Activated naive CD8-positive, alpha-beta T cell treated with anti-CD3 and anti-CD28 coated beads for 36 hours (primary cell): ENCODE measurements at regions not wholly inside any gene's neighbourhood (a gene's known extent, or its start where the extent isn't known, plus 50 kb on each side); places are given as distances from the start of the nearest gene placed in this dataset.
A peak's percentile ranks its signal among the peaks of the same experiment; 100 is the strongest.
"Not testable (repeated sequence)": the region's sequence is repeated elsewhere in the genome, so short reads cannot be mapped to it uniquely, and the experiment has no call there.

Source experiments
- DNase-seq: peaks from one replicate; pipeline ENCODE4 v3.0.0; 2021
- H3K27ac Mint-ChIP-seq: one replicate; pipeline ENCODE4 v1.8.0; 2022; ENCODE audit warnings: mild to moderate bottlenecking, moderate library complexity, mixed read lengths
- H3K27me3 Mint-ChIP-seq: one replicate; pipeline ENCODE4 v1.8.0; 2022; ENCODE audit warnings: mild to moderate bottlenecking, mixed read lengths
- H3K36me3 Mint-ChIP-seq: one replicate; pipeline ENCODE4 v1.8.0; 2021; ENCODE audit warnings: mild to moderate bottlenecking, mixed read lengths
- H3K4me1 Mint-ChIP-seq: one replicate; pipeline ENCODE4 v1.8.0; 2021; ENCODE audit warnings: mixed read lengths
- H3K4me3 Mint-ChIP-seq: one replicate; pipeline ENCODE4 v1.8.0; 2022; ENCODE audit warnings: mild to moderate bottlenecking, moderate library complexity, mixed read lengths
- H3K9me3 Mint-ChIP-seq: one replicate; pipeline ENCODE4 v1.8.0; 2022; ENCODE audit warnings: mixed read lengths

GRCh38 chrX:45515262-45516215 lies 314.9 kb upstream of the DIPK2B start:
- Mint-ChIP-seq H3K27ac (peak overlapping the region; percentile 12), H3K9me3 (no peaks in the 10 kb centered on the region), H3K36me3 (no peaks in the 10 kb centered on the region), H3K27me3 (no peaks in the 10 kb centered on the region), H3K4me3 (no peak overlapping the region), H3K4me1 (peaks cover 11% of the 10 kb centered on the region)
- DNase-seq: peak; percentile 7

- no peak for DNase-seq
- Mint-ChIP-seq H3K36me3 (no peaks in the 10 kb centered on the region), H3K27ac (no peak overlapping the region), H3K9me3 (no peaks in the 10 kb centered on the region), H3K27me3 (no peaks in the 10 kb centered on the region), H3K4me1 (peaks cover 11% of the 10 kb centered on the region), H3K4me3 (no peak overlapping the region)
Observed at GRCh38 chrX:45513042-45513441, 312.4 kb upstream of the DIPK2B start.

- Mint-ChIP-seq H3K4me3 (no peak overlapping the region), H3K36me3 (no peaks in the 10 kb centered on the region), H3K9me3 (no peaks in the 10 kb centered on the region), H3K27ac (no peak overlapping the region), H3K27me3 (no peaks in the 10 kb centered on the region), H3K4me1 (peaks cover 8% of the 10 kb centered on the region)
- DNase-seq: no peak
Observed at GRCh38 chrX:45508454-45508853, 307.8 kb upstream of the DIPK2B start.

- Mint-ChIP-seq H3K27me3 (no peaks in the 10 kb centered on the region), H3K27ac (no peak overlapping the region), H3K4me1 (peaks cover 4% of the 10 kb centered on the region), H3K4me3 (no peak overlapping the region), H3K36me3 (no peaks in the 10 kb centered on the region), H3K9me3 (no peaks in the 10 kb centered on the region)
- DNase-seq: no peak
Observed at GRCh38 chrX:45506149-45506730, 305.6 kb upstream of the DIPK2B start.

GRCh38 chrX:45505214-45505613 lies 304.5 kb upstream of the DIPK2B start:
- no peak for DNase-seq
- H3K4me3 Mint-ChIP-seq: no peak overlapping the region
- no peaks in the 10 kb centered on the region for H3K36me3 Mint-ChIP-seq
- peaks cover 4% of the 10 kb centered on the region for H3K4me1 Mint-ChIP-seq
- no peaks in the 10 kb centered on the region for H3K27me3 Mint-ChIP-seq
- no peak overlapping the region for H3K27ac Mint-ChIP-seq
- H3K9me3 Mint-ChIP-seq: no peaks in the 10 kb centered on the region

GRCh38 chrX:45503787-45504362 lies 303.2 kb upstream of the DIPK2B start:
- H3K27ac Mint-ChIP-seq, DNase-seq, H3K4me1 Mint-ChIP-seq, H3K9me3 Mint-ChIP-seq, H3K4me3 Mint-ChIP-seq, H3K36me3 Mint-ChIP-seq, H3K27me3 Mint-ChIP-seq: not testable (repeated sequence)

- DNase-seq: no peak
- H3K27me3 Mint-ChIP-seq: peaks cover 4% of the 10 kb centered on the region
- no peak overlapping the region for H3K27ac Mint-ChIP-seq
- H3K4me3 Mint-ChIP-seq: no peak overlapping the region
- peaks cover 4% of the 10 kb centered on the region for H3K4me1 Mint-ChIP-seq
- H3K9me3 Mint-ChIP-seq: no peaks in the 10 kb centered on the region
- no peaks in the 10 kb centered on the region for H3K36me3 Mint-ChIP-seq
Observed at GRCh38 chrX:45502396-45502795, 301.7 kb upstream of the DIPK2B start.

GRCh38 chrX:45497290-45497689 lies 296.6 kb upstream of the DIPK2B start:
- H3K27me3 Mint-ChIP-seq: peaks cover 4% of the 10 kb centered on the region
- peaks cover 16% of the 10 kb centered on the region for H3K9me3 Mint-ChIP-seq
- H3K36me3 Mint-ChIP-seq: peaks cover 2% of the 10 kb centered on the region
- no peak overlapping the region for H3K4me3 Mint-ChIP-seq
- no peaks in the 10 kb centered on the region for H3K4me1 Mint-ChIP-seq
- H3K27ac Mint-ChIP-seq: no peak overlapping the region
- no peak for DNase-seq

GRCh38 chrX:45485719-45486118 lies 285.0 kb upstream of the DIPK2B start:
- Mint-ChIP-seq H3K27ac (no peak overlapping the region), H3K36me3 (peaks cover 1% of the 10 kb centered on the region), H3K9me3 (peaks cover 2% of the 10 kb centered on the region), H3K4me3 (no peak overlapping the region), H3K4me1 (peaks cover 5% of the 10 kb centered on the region), H3K27me3 (no peaks in the 10 kb centered on the region)
- DNase-seq: no peak

- Mint-ChIP-seq H3K36me3 (no peaks in the 10 kb centered on the region), H3K4me3 (no peak overlapping the region), H3K4me1 (no peaks in the 10 kb centered on the region), H3K27ac (no peak overlapping the region), H3K27me3 (peaks cover 11% of the 10 kb centered on the region), H3K9me3 (no peaks in the 10 kb centered on the region)
- no peak for DNase-seq
Observed at GRCh38 chrX:45479835-45480422, 279.3 kb upstream of the DIPK2B start.

- no peaks in the 10 kb centered on the region for H3K4me1 Mint-ChIP-seq
- no peak for DNase-seq
- H3K36me3 Mint-ChIP-seq: no peaks in the 10 kb centered on the region
- no peaks in the 10 kb centered on the region for H3K9me3 Mint-ChIP-seq
- no peak overlapping the region for H3K4me3 Mint-ChIP-seq
- H3K27me3 Mint-ChIP-seq: peaks cover 11% of the 10 kb centered on the region
- H3K27ac Mint-ChIP-seq: no peak overlapping the region
Observed at GRCh38 chrX:45479196-45479834, 278.6 kb upstream of the DIPK2B start.

- Mint-ChIP-seq H3K4me3 (no peak overlapping the region), H3K27ac (no peak overlapping the region), H3K9me3 (no peaks in the 10 kb centered on the region), H3K36me3 (no peaks in the 10 kb centered on the region), H3K4me1 (no peaks in the 10 kb centered on the region), H3K27me3 (peaks cover 4% of the 10 kb centered on the region)
- no peak for DNase-seq
Observed at GRCh38 chrX:45472968-45473367, 272.3 kb upstream of the DIPK2B start.

GRCh38 chrX:45467537-45467936 lies 266.9 kb upstream of the DIPK2B start:
- H3K27ac Mint-ChIP-seq, DNase-seq, H3K4me3 Mint-ChIP-seq, H3K27me3 Mint-ChIP-seq, H3K9me3 Mint-ChIP-seq, H3K36me3 Mint-ChIP-seq, H3K4me1 Mint-ChIP-seq: not testable (repeated sequence)

- H3K4me3 Mint-ChIP-seq, DNase-seq, H3K27ac Mint-ChIP-seq, H3K4me1 Mint-ChIP-seq, H3K27me3 Mint-ChIP-seq, H3K36me3 Mint-ChIP-seq, H3K9me3 Mint-ChIP-seq: not testable (repeated sequence)
Observed at GRCh38 chrX:45455732-45456131, 255.1 kb upstream of the DIPK2B start.

GRCh38 chrX:45454290-45454689 lies 253.6 kb upstream of the DIPK2B start:
- H3K27me3 Mint-ChIP-seq: peaks cover 3% of the 10 kb centered on the region
- H3K4me3 Mint-ChIP-seq: no peak overlapping the region
- H3K27ac Mint-ChIP-seq: no peak overlapping the region
- no peaks in the 10 kb centered on the region for H3K36me3 Mint-ChIP-seq
- no peaks in the 10 kb centered on the region for H3K4me1 Mint-ChIP-seq
- no peak for DNase-seq
- H3K9me3 Mint-ChIP-seq: peaks cover under 1% of the 10 kb centered on the region
